ENCODE measurements at regions not wholly inside any gene's neighbourhood (a gene's known extent, or its start where the extent isn't known, plus 50 kb on each side); places are given as distances from the start of the nearest gene placed in this dataset.

DNA sequence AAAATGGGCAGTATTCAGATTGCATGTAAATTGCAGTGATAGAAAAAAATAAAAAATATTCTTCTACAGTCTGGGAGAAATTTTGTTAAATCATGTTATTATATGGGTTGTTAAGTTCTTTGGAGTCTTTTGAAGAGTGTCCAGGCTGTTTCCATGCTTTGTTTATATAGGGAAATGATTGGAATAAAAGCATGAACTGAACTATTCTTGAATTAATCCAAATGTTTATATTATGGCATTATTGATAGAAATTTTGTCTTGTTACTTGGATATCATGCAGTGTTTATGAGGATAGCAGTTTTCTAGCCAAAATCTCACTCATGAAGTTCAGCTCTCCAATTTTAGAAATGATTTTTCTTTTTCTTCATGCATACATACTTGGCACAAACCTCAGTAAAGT lies 108.2 kb upstream of the NAV3 start:
- DNase-seq, result no peak

- DNase-seq, result no peak
Measured at GRCh38 chr12:77720258-77720657, 110.4 kb upstream of the NAV3 start.

DNA sequence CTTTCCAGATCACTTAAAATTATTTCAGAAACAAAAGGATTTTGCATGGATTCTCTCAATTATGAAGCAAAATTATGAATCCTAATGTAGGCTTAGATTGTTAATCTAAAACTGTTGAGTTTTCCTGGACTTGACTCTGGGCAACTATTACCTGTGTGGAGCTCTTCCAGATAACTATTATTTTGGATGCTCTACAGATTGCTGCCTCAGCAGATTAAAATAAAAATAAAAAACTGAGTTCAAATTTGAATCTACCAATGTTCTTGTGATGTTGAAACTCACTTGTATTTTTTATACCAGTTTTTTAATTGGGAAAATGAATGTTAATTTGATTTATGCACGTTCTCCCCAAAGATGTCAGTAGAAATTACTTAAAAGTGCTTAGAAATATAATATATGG lies 120.5 kb upstream of the NAV3 start:
- DNase-seq, result no peak

- no peak for DNase-seq
Measured at GRCh38 chr12:77697126-77697525, 133.6 kb upstream of the NAV3 start.

DNA sequence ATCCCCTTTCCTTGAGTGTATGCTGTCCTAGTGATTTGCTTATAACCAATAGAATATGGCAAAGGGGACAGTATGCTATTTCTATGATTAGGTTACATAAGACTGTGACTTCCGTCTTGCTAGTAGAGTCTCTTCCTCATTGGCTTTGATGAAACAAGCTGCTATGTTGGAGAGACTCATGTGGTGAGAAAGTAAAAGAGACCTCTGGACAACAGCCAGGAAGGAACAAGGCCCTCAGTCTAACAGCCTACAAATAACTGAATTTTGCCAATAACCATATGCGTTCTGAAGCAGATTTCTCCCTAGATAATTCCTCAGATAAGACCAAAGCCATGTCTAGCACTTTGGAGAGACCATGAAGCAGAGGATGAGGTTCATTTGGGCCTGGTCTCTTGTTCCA lies 134.5 kb upstream of the NAV3 start:
- DNase-seq, result no peak

DNA sequence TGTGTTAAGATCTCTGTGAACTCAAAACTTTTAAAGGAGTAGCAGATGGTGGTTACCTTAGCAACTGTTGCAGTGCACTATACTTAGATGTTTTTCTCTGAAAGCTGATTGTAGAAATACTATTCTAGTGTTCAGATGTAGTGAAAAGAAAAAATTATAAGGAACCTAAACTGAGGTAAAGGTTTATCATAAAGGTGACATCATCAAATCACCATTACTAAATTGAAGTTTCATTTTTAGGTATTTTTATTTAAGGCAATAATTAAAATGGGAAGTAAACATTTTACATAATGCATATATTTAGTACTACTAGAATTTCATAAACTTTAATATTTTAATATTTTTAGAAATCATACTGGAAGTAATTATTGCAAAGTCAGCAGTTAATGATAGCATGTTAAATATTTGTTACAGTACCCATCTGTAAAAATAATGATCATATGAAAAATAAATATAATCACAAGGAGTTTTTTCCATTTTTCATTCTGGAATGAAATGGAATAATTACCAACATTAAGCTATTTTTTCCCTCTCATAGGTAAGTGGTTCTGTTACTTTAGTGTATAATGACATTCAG lies 141.1 kb upstream of the NAV3 start:
- DNase-seq, result no peak

DNA sequence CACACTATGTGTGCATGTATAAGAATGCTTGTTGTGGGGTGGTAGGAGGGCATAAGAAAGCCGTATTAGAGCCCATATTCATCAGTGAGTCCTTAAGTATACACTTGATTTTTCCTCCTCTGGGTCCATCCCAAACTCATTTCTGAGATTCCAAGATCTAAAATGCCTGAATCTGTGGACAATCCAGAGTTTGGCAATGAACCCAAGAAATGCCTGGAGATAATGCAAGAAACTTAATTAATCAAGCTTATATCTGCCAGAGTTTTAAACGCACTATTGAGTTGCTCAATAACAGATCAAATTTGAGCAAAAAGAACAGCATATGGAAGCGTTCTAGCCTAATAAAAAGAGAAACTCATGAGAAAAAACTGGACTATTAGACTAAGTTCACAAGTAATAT lies 143.4 kb upstream of the NAV3 start:
- DNase-seq, result no peak

- DNase-seq, result peak; percentile 1
Measured at GRCh38 chr12:77686760-77687159, 143.9 kb upstream of the NAV3 start.

GRCh38 chr12:77685901-77686300 lies 144.8 kb upstream of the NAV3 start:
- DNase-seq, result no peak

DNA sequence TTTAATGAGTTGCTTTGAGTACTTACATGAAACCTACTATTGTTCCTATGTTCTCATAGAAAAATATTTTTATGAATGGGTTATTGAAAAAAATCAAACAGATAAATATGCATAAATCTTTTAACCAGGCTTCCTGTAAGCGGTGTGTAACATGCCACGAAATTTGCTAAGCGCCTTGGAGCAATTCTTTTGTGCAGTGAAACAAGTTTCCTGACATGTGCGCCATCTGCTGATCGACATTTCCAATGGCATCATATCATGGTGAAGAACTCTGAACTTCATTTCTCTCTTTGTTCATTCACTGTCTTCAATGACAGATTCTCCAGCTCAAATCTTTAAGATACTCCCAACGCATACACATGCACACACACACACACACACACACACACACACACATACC lies 145.6 kb upstream of the NAV3 start:
- DNase-seq, result peak; percentile 54

GRCh38 chr12:77682488-77682887 lies 148.2 kb upstream of the NAV3 start:
- DNase-seq, result no peak

- DNase-seq, result no peak
Measured at GRCh38 chr12:77681726-77682125, 149.0 kb upstream of the NAV3 start.

DNA sequence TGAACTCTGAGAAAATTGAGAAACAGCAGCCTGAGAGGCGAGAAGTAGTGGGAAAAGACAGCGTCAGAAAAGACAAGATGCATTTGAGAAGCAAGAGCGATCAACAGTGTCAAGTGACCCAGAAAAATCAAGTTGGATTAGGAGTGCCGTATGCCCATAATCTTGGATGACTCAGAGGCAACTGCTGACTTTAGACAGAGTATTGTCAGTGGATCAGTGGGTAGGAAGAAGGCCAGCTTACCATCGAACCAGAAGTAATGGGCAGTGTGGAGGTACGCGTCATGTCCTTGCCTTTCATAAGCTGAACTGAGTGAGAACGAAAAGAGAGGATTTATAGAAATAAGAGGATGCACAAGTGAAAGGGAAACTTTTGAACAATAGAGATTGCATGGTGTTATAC lies 151.0 kb upstream of the NAV3 start:
- no peak for DNase-seq

DNA sequence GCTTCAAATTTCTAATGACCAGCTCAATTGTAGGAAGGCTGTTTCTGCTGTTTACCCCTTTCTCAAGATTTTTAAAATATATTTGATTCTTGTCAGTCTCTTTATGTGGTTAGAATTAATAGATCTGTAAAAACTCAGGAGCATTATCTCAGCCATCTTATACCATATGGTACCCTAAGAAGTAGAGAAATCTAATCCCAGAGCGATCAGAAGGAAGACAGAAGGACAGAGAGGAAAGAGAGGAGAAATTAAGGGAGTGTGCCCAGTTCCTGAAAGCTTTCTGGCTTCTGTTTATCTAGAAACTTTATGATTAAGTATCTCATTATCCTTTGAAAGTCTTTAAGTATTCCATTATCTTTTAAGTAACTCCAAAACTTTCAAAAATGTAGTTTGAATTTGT lies 152.1 kb upstream of the NAV3 start:
- DNase-seq, result no peak

- no peak for DNase-seq
Measured at GRCh38 chr12:77667101-77667500, 163.6 kb upstream of the NAV3 start.

- DNase-seq, result no peak
Measured at GRCh38 chr12:77648716-77649115, 182.0 kb upstream of the NAV3 start.

DNA sequence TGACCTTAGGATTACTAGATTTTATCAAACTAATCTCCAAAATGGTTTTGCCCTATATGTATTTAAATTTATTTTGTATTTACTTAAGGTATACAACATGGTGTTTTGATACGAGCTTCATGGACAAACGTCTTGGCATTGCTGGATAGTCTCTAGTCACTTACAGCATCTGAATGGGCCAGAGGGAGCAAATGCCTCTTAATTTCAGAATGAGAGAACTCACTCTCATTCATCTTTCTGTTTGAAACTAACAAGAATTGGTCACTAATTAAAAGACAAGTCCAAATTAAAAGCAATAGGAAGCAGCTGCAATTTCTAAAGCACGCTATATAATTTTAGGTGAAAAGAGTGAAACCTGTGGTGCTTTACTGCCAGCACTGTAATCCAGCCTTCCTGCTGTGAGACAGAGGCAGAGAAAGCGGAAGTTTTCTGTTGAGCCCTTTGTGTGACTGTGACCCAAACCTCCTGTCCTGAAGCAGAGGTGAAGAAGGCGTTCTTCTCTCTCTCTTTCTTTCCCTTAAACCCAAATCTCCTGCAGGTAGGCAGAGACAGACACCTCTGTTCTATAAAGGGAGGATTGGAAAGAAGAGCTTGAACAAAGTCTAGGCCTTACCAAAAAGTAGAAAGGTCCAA lies 184.6 kb upstream of the NAV3 start:
- DNase-seq, result no peak

DNA sequence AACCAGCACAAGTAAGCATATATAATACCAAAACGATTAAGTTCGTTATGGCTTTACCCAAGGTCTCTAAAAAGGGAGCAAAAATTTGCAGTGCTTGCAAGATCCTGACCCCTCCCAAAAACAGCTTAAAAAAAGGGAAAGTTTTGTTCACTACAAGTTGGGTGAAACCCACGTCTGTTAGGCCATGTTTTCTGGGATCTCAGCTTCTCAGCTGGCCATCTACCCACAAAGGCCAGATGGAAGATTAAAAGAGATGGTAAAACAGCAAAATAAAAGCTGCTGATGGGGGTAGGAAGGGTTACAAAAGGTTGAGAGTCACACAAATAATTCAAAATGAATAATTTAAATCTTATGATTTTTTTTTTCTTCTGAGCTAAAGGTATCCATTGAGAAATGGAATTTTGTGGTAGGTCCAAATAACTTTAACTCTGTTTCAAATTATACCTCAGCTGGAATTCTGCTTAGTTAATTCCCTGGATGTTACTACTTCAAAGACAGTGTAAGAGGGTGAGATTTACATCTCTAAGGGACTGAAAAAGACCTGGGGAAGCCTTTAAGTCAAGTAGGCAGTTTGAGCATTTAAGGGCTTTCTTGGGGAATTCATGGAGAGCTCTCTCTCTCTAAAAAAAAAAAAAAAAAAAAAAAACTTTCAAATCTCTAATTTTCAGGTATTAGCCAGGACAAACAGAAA lies 185.6 kb upstream of the NAV3 start:
- no peak for DNase-seq

DNA sequence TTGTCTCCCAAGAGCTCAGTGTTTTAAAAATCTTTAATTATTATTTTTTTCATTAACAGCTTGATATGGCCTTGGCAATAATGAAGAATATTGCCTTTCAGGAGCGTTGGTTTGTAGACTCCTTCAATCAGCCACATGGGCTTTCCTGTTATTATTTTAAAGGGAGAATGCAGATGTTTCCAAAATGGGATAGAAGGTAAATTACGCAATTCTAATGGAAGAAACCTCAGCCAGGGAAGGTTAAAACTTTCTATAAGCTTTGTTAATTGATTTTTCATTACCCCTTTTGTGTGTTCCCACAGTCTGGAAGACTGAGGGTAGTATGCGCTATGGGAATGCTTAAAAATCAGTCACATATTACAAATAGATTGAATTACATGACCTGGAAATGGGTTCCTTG lies 188.4 kb upstream of the NAV3 start:
- DNase-seq, result no peak

GRCh38 chr12:77640356-77640755 lies 190.3 kb upstream of the NAV3 start:
- no peak for DNase-seq

- no peak for DNase-seq
Measured at GRCh38 chr12:77630790-77631445, 199.8 kb upstream of the NAV3 start.

- no peak for DNase-seq
Measured at GRCh38 chr12:77630344-77630743, 200.3 kb upstream of the NAV3 start.

DNA sequence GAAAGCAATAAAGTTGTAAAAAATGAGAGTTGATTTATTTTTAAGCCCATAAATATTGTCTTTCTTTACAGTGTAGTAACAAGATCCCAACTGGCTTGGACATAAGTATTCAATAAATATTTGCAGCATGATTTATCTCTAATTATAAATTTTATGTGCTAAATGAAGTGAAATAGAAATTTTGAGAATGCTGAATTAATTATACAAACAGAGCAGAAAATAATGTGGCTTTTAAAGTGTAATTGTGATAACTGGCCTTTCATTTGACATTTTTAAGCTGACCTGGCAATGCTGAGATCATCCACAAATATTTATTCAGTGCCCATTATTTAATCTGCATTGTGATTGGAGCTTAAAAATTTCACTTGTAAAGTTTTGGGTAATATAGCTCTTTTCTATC lies 201.6 kb upstream of the NAV3 start:
- no peak for DNase-seq

DNA sequence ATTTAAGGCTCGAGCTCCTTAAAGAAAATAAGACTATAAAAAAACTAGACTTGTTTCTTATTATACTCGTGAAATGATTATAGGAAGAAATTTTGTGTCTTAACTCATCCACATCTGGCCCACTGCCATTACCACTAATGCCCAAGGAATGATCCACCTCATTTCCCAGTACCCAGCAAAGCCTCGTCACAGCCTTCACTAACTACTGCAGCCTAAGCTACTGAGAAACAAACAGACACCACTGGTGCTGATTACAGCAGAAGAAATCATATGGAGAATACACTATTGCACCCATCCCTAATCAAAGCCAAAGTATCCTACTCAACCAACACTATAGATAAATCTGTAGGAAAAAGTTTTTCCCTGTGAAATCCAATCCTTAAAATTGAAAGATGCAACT lies 205.3 kb upstream of the NAV3 start:
- peak; percentile 92 for DNase-seq
